ENCODE measurements at regions not wholly inside any gene's neighbourhood (a gene's known extent, or its start where the extent isn't known, plus 50 kb on each side); places are given as distances from the start of the nearest gene placed in this dataset.

- intact Hi-C loops (cut with DNase I): no loop called here
- ATAC-seq (ENCODE audit: poor library complexity): no peak
- DNase-seq: no peak
Measured at GRCh38 chr10:131776496-131776895, 124.3 kb upstream of the PPP2R2D start.

- ATAC-seq (ENCODE audit: poor library complexity): no peak
- intact Hi-C loops (cut with DNase I): no loop called here
- no peak for DNase-seq
Measured at GRCh38 chr10:131777162-131777561, 123.6 kb upstream of the PPP2R2D start.

- ATAC-seq (ENCODE audit: poor library complexity) (no peak), DNase-seq (no peak)
- intact Hi-C loops (cut with DNase I): no loop called here
Measured at GRCh38 chr10:131777921-131778320, 122.9 kb upstream of the PPP2R2D start.

- ATAC-seq (ENCODE audit: poor library complexity) (no peak), DNase-seq (no peak)
- intact Hi-C loops (cut with DNase I): no loop called here
Measured at GRCh38 chr10:131778385-131778784, 122.4 kb upstream of the PPP2R2D start.

GRCh38 chr10:131778842-131779241 is 122.0 kb upstream of the PPP2R2D start:
- no peak for ATAC-seq (ENCODE audit: poor library complexity)
- DNase-seq: no peak
- intact Hi-C loops (cut with DNase I): no loop called here

- intact Hi-C loops (cut with DNase I): no loop called here
- DNase-seq: no peak
- ATAC-seq (ENCODE audit: poor library complexity): no peak
Measured at GRCh38 chr10:131779661-131780394, 121.0 kb upstream of the PPP2R2D start.

- DNase-seq: no peak
- intact Hi-C loops (cut with DNase I): no loop called here
- no peak for ATAC-seq (ENCODE audit: poor library complexity)
Measured at GRCh38 chr10:131781076-131781475, 119.7 kb upstream of the PPP2R2D start.

GRCh38 chr10:131781791-131782190 is 119.0 kb upstream of the PPP2R2D start:
- intact Hi-C loops (cut with DNase I): no loop called here

GRCh38 chr10:131784363-131785120 is 116.3 kb upstream of the PPP2R2D start:
- intact Hi-C loops (cut with DNase I): loop anchor here (5.0 kb wide), 1 partner anchor 1592 kb away; no protein-coding TSS in a partner anchor
- ATAC-seq (ENCODE audit: poor library complexity) (no peak), DNase-seq (no peak)

More at GRCh38 chr10:131781791-131782190, 119.0 kb upstream of the PPP2R2D start:
- ATAC-seq (ENCODE audit: poor library complexity) (no peak), DNase-seq (no peak)

GRCh38 chr10:131785121-131785460 is 115.7 kb upstream of the PPP2R2D start:
- intact Hi-C loops (cut with DNase I): loop anchor here (5.0 kb wide), 1 partner anchor 1593 kb away; no protein-coding TSS in a partner anchor
- DNase-seq: no peak

GRCh38 chr10:131786756-131787605 is 113.8 kb upstream of the PPP2R2D start:
- no peak for DNase-seq
- no peak for ATAC-seq (ENCODE audit: poor library complexity)
- intact Hi-C loops (cut with DNase I): loop anchor here (5.0 kb wide), 1 partner anchor 1595 kb away; no protein-coding TSS in a partner anchor

More at GRCh38 chr10:131785121-131785460, 115.7 kb upstream of the PPP2R2D start:
- no peak for ATAC-seq (ENCODE audit: poor library complexity)

GRCh38 chr10:131787961-131788360 is 112.8 kb upstream of the PPP2R2D start:
- ATAC-seq (ENCODE audit: poor library complexity) (no peak), DNase-seq (no peak)
- intact Hi-C loops (cut with DNase I): loop anchor here (5.0 kb wide), 1 partner anchor 1596 kb away; no protein-coding TSS in a partner anchor

- DNase-seq (no peak), ATAC-seq (ENCODE audit: poor library complexity) (no peak)
- intact Hi-C loops (cut with DNase I): loop anchor here (5.0 kb wide), 1 partner anchor 1596 kb away; no protein-coding TSS in a partner anchor
Measured at GRCh38 chr10:131788386-131788785, 112.4 kb upstream of the PPP2R2D start.

GRCh38 chr10:131789516-131789915 is 111.3 kb upstream of the PPP2R2D start:
- intact Hi-C loops (cut with DNase I): loop anchor here (5.0 kb wide), 1 partner anchor 1597 kb away; no protein-coding TSS in a partner anchor
- ATAC-seq (ENCODE audit: poor library complexity): no peak
- no peak for DNase-seq

- ATAC-seq (ENCODE audit: poor library complexity): no peak
- intact Hi-C loops (cut with DNase I): no loop called here
- no peak for DNase-seq
Measured at GRCh38 chr10:131790021-131790420, 110.8 kb upstream of the PPP2R2D start.

GRCh38 chr10:131792011-131792651 is 108.7 kb upstream of the PPP2R2D start:
- no peak for DNase-seq
- ATAC-seq (ENCODE audit: poor library complexity): no peak
- intact Hi-C loops (cut with DNase I): no loop called here

GRCh38 chr10:131792809-131793208 is 108.0 kb upstream of the PPP2R2D start:
- DNase-seq (no peak), ATAC-seq (ENCODE audit: poor library complexity) (no peak)
- intact Hi-C loops (cut with DNase I): no loop called here

GRCh38 chr10:131795761-131796160 is 105.0 kb upstream of the PPP2R2D start:
- intact Hi-C loops (cut with DNase I): no loop called here
- DNase-seq (no peak), ATAC-seq (ENCODE audit: poor library complexity) (no peak)
